Body of pancreas (tissue), 4 donors: ENCODE measurements at regions not wholly inside any gene's neighbourhood (a gene's known extent, or its start where the extent isn't known, plus 50 kb on each side); places are given as distances from the start of the nearest gene placed in this dataset.

Experiments used
- POLR2A ChIP-seq, 3 donors: fragments of 450-650 bp; IDR thresholded peaks; one replicate each; pipeline ENCODE4 v1.6.1; 2016; ENCODE audit warnings: antibody characterized with exemption in 3 of 3, mild to moderate bottlenecking in 2 of 3
- TF ChIP-seq, protein P1 (sequence below), 7 experiments: fragments of 450-650 bp in 4 of 7; fragments of 200-600 bp in 3 of 7; sonication (generic) in 3 of 7; IDR thresholded peaks; one replicate each; pipeline ENCODE4 v1.5.1; 2016 to 2019; ENCODE audit warnings: antibody characterized with exemption in 7 of 7

DNA sequence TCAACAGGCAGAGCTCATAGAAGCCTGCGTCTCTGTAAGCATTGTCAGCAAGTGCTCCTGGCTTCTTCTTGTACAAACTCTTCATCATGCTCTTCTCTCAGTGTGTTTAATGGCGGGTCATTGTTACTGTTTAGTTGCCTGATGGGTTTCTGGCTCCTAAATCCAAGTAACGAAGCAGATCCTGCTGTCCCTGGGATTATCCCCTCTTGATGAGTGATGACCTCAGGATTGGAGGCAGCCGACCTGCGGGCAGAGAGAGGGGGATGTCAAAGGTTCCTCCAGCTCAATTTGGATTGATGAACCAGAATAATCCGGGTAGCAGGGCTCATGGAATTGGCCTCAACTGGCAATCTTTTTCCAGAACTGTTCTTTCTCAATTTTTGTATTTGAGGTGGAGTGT lies 66.1 kb upstream of the BARHL2 start:
- TF ChIP-seq POLR2A (IDR thresholded peaks at IDR 0.05), result no peak
- TF ChIP-seq, protein P1, sequence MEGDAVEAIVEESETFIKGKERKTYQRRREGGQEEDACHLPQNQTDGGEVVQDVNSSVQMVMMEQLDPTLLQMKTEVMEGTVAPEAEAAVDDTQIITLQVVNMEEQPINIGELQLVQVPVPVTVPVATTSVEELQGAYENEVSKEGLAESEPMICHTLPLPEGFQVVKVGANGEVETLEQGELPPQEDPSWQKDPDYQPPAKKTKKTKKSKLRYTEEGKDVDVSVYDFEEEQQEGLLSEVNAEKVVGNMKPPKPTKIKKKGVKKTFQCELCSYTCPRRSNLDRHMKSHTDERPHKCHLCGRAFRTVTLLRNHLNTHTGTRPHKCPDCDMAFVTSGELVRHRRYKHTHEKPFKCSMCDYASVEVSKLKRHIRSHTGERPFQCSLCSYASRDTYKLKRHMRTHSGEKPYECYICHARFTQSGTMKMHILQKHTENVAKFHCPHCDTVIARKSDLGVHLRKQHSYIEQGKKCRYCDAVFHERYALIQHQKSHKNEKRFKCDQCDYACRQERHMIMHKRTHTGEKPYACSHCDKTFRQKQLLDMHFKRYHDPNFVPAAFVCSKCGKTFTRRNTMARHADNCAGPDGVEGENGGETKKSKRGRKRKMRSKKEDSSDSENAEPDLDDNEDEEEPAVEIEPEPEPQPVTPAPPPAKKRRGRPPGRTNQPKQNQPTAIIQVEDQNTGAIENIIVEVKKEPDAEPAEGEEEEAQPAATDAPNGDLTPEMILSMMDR (IDR thresholded peaks at IDR 0.05), result no peak
